K562 (cell line): ENCODE measurements at regions not wholly inside any gene's neighbourhood (a gene's known extent, or its start where the extent isn't known, plus 50 kb on each side); places are given as distances from the start of the nearest gene placed in this dataset.

Experiments used
- ATAC-seq: fragments of 200-7000 bp; cut with Tn5 transposase; 3 replicates; pipeline ENCODE4 v1.9.1; 2020; ENCODE audit warnings: moderate library complexity
- BruUV-seq: library from RNA; stranded (reverse); fragments of 400-500 nt; replicated peaks from 2 replicates; lab custom pipeline; 2021; lab: Mats Ljungman, UMichigan
- CTCF ChIA-PET: fragments of 300-600 bp; formaldehyde crosslinking; extraction: SDS; loops from one replicate; lab custom pipeline; 2021; ENCODE audit warnings: low intra/inter-chr PET ratio; lab: Yijun Ruan, JAX
- POLR2A ChIA-PET: fragments of 300-600, 350-650 bp; sonication (Branson Sonifier 250); formaldehyde crosslinking; extraction: SDS; loops from one replicate; lab custom pipeline; 2021; ENCODE audit warnings: antibody characterized with exemption, inconsistent platforms; lab: Yijun Ruan, JAX
- DNase-seq, 4 experiments: peaks; one replicate each; pipeline versions ENCODE4 v3.0.0 to v3.0.0-alpha.2; 2011 to 2018; ENCODE audit warnings: low spot score in 3 of 4, mixed read lengths in 3 of 4; ENCODE audit errors: extremely low read depth in 1 of 4
- FAIRE-seq: peaks from 2 replicates; lab custom pipeline; 2011; peaks lifted over from hg19 to GRCh38; lab: Jason Lieb, UNC
- H2AFZ ChIP-seq: 2 replicates; pipeline ENCODE4 v1.6.0; 2011; ENCODE audit warnings: low read depth, low read length, control low read depth, inconsistent platforms
- H3K27ac ChIP-seq: fragments of 200-600 bp; 3 replicates; pipeline ENCODE4 v1.8.0; 2011; ENCODE audit warnings: low read depth, mild to moderate bottlenecking, control low read depth, inconsistent platforms, low read length, moderate library complexity, mixed read lengths; ENCODE audit errors: extremely low read depth
- H3K27me3 ChIP-seq, 2 experiments: fragments of 300-600 bp in 1 of 2; 2 replicates in 1 of 2; 3 replicates in 1 of 2; pipeline versions ENCODE4 v1.6.0 to v1.8.0; 2011; ENCODE audit warnings: inconsistent platforms in 2 of 2, low read length in 2 of 2, mild to moderate bottlenecking in 1 of 2, mixed read lengths in 1 of 2, moderate library complexity in 1 of 2; ENCODE audit not compliant: control insufficient read depth in 2 of 2, insufficient read depth in 2 of 2
- H3K36me3 ChIP-seq: fragments of 300-600 bp; 3 replicates; pipeline ENCODE4 v1.8.0; 2011; ENCODE audit warnings: mild to moderate bottlenecking, low read length, inconsistent platforms; ENCODE audit not compliant: control insufficient read depth, insufficient read depth
- H3K4me1 ChIP-seq, 2 experiments: fragments of 200-600 bp in 1 of 2; replicated peaks in 1 of 2; 2 replicates in 1 of 2; 3 replicates in 1 of 2; pipeline versions ENCODE4 v1.5.1 to v1.8.0; 2011; ENCODE audit warnings: inconsistent platforms in 2 of 2, low read length in 2 of 2, mild to moderate bottlenecking in 1 of 2, mixed read lengths in 1 of 2, moderate library complexity in 1 of 2; ENCODE audit not compliant: control insufficient read depth in 2 of 2, insufficient read depth in 2 of 2
- H3K4me2 ChIP-seq: 2 replicates; pipeline ENCODE4 v1.6.1; 2011; ENCODE audit warnings: low read length, control low read depth, inconsistent platforms, mixed read lengths; ENCODE audit not compliant: insufficient read depth
- H3K4me3 ChIP-seq: fragments of 200-600 bp; sonication (generic), shearing (Covaris generic); 2 replicates; pipeline ENCODE4 v1.5.1; 2016; ENCODE audit warnings: control low read depth, inconsistent platforms
- H3K79me2 ChIP-seq: fragments of 200-600 bp; 3 replicates; pipeline ENCODE4 v1.8.0; 2011; ENCODE audit warnings: low read length, inconsistent platforms; ENCODE audit not compliant: control insufficient read depth, insufficient read depth
- H3K9ac ChIP-seq, 2 experiments: 2 replicates each; pipeline versions ENCODE4 v1.6.0 to v1.6.1; 2011; ENCODE audit warnings: low read depth in 2 of 2, low read length in 2 of 2, control low read depth in 1 of 2, inconsistent platforms in 1 of 2, mild to moderate bottlenecking in 1 of 2, mixed read lengths in 1 of 2; ENCODE audit not compliant: insufficient read depth in 1 of 2
- H3K9me1 ChIP-seq: one replicate; pipeline ENCODE4 v1.6.0; 2011; ENCODE audit warnings: inconsistent platforms, mild to moderate bottlenecking, low read length, moderate library complexity; ENCODE audit not compliant: control insufficient read depth, insufficient read depth
- H3K9me3 ChIP-seq: replicated peaks from 2 replicates; pipeline ENCODE4 v1.5.1; 2011; ENCODE audit warnings: low read depth, low read length, inconsistent platforms; ENCODE audit not compliant: control insufficient read depth, insufficient read depth
- H4K20me1 ChIP-seq: replicated peaks from 2 replicates; pipeline ENCODE4 v1.6.1; 2011; ENCODE audit warnings: low read length, inconsistent platforms, mixed read lengths; ENCODE audit not compliant: control insufficient read depth, insufficient read depth
- CCAR2 ChIP-seq: fragments of 200-400 bp; formaldehyde crosslinking; IDR thresholded peaks from 2 replicates; pipeline ENCODE4 v1.6.1; 2017; ENCODE audit warnings: mild to moderate bottlenecking, low read depth, low read length
- CEBPB ChIP-seq: fragments of 450-650 bp; IDR thresholded peaks from 2 replicates; pipeline ENCODE4 v1.6.1; 2016; ENCODE audit warnings: missing genetic modification characterization, missing compliant biosample characterization
- COPS2 ChIP-seq: fragments of 450-650 bp; conservative IDR thresholded peaks from 2 replicates; pipeline ENCODE4 v1.6.1; 2016; ENCODE audit warnings: mild to moderate bottlenecking, moderate library complexity
- GATAD2A ChIP-seq: fragments of 450-650 bp; IDR thresholded peaks from 2 replicates; pipeline ENCODE4 v1.6.1; 2017
- HDAC1 ChIP-seq, 2 experiments: fragments of 450-650 bp; IDR thresholded peaks; 2 replicates each; pipeline ENCODE4 v1.6.1; 2016 to 2017; ENCODE audit warnings: inconsistent platforms in 1 of 2, mild to moderate bottlenecking in 1 of 2, moderate library complexity in 1 of 2
- POLR2A ChIP-seq: fragments of 450-650 bp; conservative IDR thresholded peaks from 2 replicates; pipeline ENCODE4 v1.6.1; 2016
- PTBP1 ChIP-seq: fragments of 200-400 bp; formaldehyde crosslinking; IDR thresholded peaks from 2 replicates; pipeline ENCODE4 v1.6.1; 2017; ENCODE audit warnings: low read depth, low read length
- SMARCA4 ChIP-seq: fragments of 450-650 bp; IDR thresholded peaks from 2 replicates; pipeline ENCODE4 v1.6.1; 2016
- TARDBP ChIP-seq: fragments of 450-650 bp; IDR thresholded peaks from 2 replicates; pipeline ENCODE4 v1.6.1; 2016
- ZNF79 ChIP-seq: fragments of 250-450 bp; sonication (Bioruptor Pico); IDR thresholded peaks from 2 replicates; pipeline ENCODE4 v1.4.0; 2020; ENCODE audit warnings: low read depth, mild to moderate bottlenecking, moderate library complexity
- WGBS: fragments of 100-300 bp; shearing (Covaris generic); methylation state at CpG from one replicate; pipeline ENCODE4 v1.1.6; 2016; ENCODE audit warnings: low coverage, mixed read lengths; ENCODE audit not compliant: insufficient coverage; ENCODE audit errors: missing lambda C conversion rate; 5-methylcytosine and 5-hydroxymethylcytosine counted together
- in situ Hi-C: fragments of 300-500 bp; cut with MboI; formaldehyde crosslinking; loops from 4 replicates; pipeline ENCODE4 v1.15.0; 2018; ENCODE audit warnings: inconsistent platforms, mixed read lengths
- intact Hi-C: fragments of 100-400 bp; cut with micrococcal nuclease; formaldehyde crosslinking; loops from 2 replicates; pipeline ENCODE4 v1.14.2; 2022
- TF ChIP-seq, protein P1 (sequence below): IDR thresholded peaks from 2 replicates; pipeline ENCODE4 v1.6.1; 2011; ENCODE audit warnings: borderline replicate concordance, low read depth, mild to moderate bottlenecking, moderate library complexity, low read length; ENCODE audit not compliant: insufficient read depth, poor library complexity, severe bottlenecking
- TF ChIP-seq, protein P2 (sequence below), 2 experiments: fragments of 250-450 bp in 1 of 2; fragments of 450-650 bp in 1 of 2; sonication (Bioruptor Pico) in 1 of 2; IDR thresholded peaks; 2 replicates each; pipeline versions ENCODE4 v1.6.1 to v1.8.0; 2016 to 2021; ENCODE audit warnings: mild to moderate bottlenecking in 2 of 2, moderate library complexity in 2 of 2, missing compliant biosample characterization in 1 of 2, missing genetic modification characterization in 1 of 2

DNA sequence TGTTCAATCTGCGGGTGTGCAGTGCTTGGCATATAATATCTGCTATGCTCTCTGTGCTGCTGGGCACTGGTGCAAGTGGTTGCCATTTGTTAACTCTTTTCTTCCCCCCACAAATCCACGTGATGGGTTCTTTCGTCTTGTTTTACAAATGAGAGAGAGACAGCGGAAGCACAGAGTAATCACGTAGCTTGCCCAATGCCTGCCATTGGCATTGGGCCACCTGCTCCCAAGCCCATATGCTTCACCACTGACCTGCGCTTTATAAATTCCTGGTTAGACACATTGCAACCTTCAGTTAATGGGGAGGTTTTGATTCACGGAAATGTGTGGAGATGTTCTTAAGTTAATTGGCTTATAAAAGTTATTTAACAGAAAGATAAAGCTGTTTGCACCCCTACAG lies 194.8 kb upstream of the ADAMTS16 start (continued):
- TF ChIP-seq, protein P1, sequence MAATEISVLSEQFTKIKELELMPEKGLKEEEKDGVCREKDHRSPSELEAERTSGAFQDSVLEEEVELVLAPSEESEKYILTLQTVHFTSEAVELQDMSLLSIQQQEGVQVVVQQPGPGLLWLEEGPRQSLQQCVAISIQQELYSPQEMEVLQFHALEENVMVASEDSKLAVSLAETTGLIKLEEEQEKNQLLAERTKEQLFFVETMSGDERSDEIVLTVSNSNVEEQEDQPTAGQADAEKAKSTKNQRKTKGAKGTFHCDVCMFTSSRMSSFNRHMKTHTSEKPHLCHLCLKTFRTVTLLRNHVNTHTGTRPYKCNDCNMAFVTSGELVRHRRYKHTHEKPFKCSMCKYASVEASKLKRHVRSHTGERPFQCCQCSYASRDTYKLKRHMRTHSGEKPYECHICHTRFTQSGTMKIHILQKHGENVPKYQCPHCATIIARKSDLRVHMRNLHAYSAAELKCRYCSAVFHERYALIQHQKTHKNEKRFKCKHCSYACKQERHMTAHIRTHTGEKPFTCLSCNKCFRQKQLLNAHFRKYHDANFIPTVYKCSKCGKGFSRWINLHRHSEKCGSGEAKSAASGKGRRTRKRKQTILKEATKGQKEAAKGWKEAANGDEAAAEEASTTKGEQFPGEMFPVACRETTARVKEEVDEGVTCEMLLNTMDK, result no peak
- TF ChIP-seq GATAD2A, result no peak
- no peak for TF ChIP-seq POLR2A
- TF ChIP-seq HDAC1 (IDR thresholded peaks at IDR 0.05), result no peak
- TF ChIP-seq TARDBP, result no peak
- no peak for TF ChIP-seq PTBP1
- TF ChIP-seq SMARCA4, result no peak

DNA sequence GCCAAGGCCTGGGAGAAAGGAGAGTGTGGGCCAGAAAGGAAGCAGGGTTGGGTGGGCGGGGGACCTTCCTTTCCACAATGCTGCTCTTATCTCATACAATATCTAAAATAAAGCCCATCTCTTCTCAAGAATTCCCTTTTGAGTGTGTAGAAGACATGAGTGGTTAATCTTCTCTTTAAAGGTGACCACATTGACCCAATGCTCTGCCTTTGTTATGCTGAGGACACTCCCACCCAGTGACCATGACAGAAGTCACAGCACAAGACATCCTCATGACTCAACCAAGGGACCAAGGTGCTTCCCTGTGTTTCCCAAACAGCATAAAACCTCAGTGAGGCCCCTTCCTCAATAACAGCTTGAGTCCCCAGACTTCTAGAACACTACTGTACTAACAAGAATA lies 193.0 kb upstream of the ADAMTS16 start:
- intact Hi-C loops (no loop called here), in situ Hi-C loops (no loop called here)
- H3K4me3 ChIP-seq, result no peak overlapping the region
- H2AFZ ChIP-seq, result no peak overlapping the region
- TF ChIP-seq COPS2 (no peak), ZNF79 (CRISPR knock-in tag) (no peak), CCAR2 (no peak), CEBPB (tag) (no peak)
- TF ChIP-seq, protein P2, sequence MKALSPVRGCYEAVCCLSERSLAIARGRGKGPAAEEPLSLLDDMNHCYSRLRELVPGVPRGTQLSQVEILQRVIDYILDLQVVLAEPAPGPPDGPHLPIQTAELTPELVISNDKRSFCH (CRISPR knock-in tag; IDR thresholded peaks at IDR 0.05), result no peak
- TF ChIP-seq, protein P2 (tag; IDR thresholded peaks at IDR 0.05), result no peak
- CTCF ChIA-PET, result no interaction called here
- WGBS, result 0% methylated on average over 1 of the region's 1 CpG
- no TSS peak for BruUV-seq
- H3K9ac ChIP-seq, result no peak overlapping the region
- no peaks in the 10 kb centered on the region for H3K79me2 ChIP-seq
- no peaks in the 10 kb centered on the region for H3K9me1 ChIP-seq
- peaks cover 0 to 4% of the 10 kb centered on the region in 2 experiments; a peak in 2 of 5 replicates for H3K27me3 ChIP-seq
- H4K20me1 ChIP-seq, result no peaks in the 10 kb centered on the region; the same call in 1 of the 2 replicates
- H3K4me1 ChIP-seq, result 0 out of 5 replicates have a peak, but pooled peaks cover 0 to 2% of the 10 kb centered on the region in 2 experiments
- no peaks in the 10 kb centered on the region for H3K36me3 ChIP-seq
- FAIRE-seq (no peak), ATAC-seq (no peak), DNase-seq (no peak)
- POLR2A ChIA-PET, result interaction anchor here (0.7 to 0.8 kb wide), 2 partner anchors 319 to 363 kb away, joined by 3 read pairs; no protein-coding TSS in a partner anchor
- no peaks in the 10 kb centered on the region for H3K9me3 ChIP-seq
- no peak overlapping the region for H3K27ac ChIP-seq
- no peak overlapping the region for H3K4me2 ChIP-seq
